GM19043 (cell line): ENCODE measurements at regions not wholly inside any gene's neighbourhood (a gene's known extent, or its start where the extent isn't known, plus 50 kb on each side); places are given as distances from the start of the nearest gene placed in this dataset.
"Not testable (repeated sequence)": the region's sequence is repeated elsewhere in the genome, so short reads cannot be mapped to it uniquely, and the experiment has no call there.

Source experiments
- ATAC-seq: cut with Tn5 transposase; IDR thresholded peaks from one replicate; pipeline ENCODE4 v1.9.1; 2021; ENCODE audit warnings: low read depth; ENCODE audit not compliant: unreplicated experiment

DNA sequence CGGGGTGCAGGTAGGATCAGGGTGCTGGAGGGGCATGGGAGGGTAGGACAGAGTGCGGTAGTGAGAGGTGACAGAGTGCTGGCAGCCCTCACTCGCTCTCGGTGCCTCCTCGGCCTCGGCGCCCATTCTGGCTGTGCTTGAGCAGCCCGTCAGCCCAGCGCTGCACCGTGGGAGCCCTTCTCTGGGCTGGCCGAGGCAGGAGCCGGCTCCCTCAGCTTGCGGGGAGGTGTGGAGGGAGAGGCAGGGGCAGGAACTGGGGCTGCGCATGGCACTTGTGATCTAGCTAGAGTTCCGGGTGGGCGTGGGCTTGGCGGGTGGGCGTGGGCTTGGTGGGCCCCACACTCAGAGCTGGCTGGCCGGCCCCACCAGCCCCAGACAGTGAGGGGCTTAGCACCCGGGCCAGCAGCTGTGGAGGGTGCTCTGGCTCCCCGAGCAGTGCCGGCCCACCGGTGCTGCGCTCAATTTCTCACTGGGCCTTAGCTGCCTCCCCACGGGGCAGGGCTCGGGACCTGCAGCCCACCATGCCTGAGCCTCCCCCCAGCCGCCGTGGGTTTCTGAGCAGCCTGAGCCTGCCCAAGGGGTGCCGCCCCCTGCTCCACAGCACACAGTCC, 112.8 kb upstream of the DUSP22 start:
- ATAC-seq: no peak

GRCh38 chr6:180091-180694, 112.1 kb upstream of the DUSP22 start:
- not testable (repeated sequence) for ATAC-seq

- peak; percentile 59 for ATAC-seq
Measured at GRCh38 chr6:181049-181654, 111.1 kb upstream of the DUSP22 start.

DNA sequence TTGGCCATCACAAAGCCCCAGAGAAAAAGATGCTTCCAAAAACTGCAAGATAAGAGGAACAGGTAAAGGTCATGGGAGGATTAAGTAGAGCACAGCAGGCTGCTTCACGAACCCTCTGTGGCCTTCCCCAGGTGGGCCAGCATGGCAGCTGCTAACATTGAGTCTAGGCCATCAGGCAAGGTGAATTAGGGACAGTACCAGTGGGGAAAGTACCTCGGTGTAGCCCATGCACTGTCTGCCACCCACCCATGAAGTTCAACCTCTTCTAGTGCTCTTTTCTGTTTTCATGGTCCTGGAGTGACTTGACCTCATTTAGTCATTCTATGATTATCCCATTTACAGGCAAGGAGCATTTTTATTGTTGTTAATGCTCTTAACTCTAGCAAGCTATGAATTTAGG, 108.6 kb upstream of the DUSP22 start:
- ATAC-seq: no peak

GRCh38 chr6:184161-184700, 108.1 kb upstream of the DUSP22 start:
- ATAC-seq: no peak

- no peak for ATAC-seq
Measured at GRCh38 chr6:186340-186965, 105.8 kb upstream of the DUSP22 start.

- ATAC-seq: no peak
Measured at GRCh38 chr6:187210-187861, 105.0 kb upstream of the DUSP22 start.

GRCh38 chr6:188821-189655, 103.2 kb upstream of the DUSP22 start:
- peak; percentile 62 for ATAC-seq

- ATAC-seq: no peak
Measured at GRCh38 chr6:189676-190075, 102.6 kb upstream of the DUSP22 start.

DNA sequence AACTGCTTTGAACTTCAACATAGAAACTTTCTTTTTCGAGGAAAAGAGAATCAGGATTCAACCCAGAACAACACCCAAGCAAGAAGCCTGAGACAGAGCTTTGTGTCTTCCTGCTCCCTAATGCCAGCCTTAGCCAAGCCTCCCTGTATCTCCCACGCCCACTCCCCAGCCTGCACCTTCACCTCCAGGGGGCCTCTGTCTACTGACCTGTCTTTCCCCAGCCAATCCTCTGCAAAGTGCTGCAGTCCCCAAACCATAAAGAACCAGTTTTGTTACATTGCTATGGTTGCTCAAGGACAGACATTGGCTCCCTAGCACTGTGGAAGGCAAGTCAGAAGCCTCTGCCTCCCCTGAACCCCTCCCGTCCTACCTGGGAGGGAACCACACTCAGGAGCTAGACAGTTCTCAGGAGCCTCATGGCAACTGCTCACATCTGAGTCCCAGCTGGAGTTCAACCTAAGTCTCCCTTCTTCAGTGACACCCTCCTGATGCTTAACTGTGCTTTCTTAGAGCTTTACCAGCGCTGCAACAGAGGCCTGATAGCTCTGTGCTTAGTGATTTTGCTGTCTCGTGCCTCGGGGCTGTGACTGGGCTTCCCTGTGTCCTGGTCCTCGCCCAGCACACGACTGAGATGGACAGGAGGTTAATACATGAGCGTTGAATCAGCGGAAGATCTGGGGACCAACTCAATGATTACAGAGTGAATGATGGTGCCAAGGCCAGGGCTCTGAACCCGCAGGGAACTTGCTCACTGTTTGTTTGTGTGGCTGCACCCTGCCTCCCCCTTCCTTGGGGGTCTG, 101.5 kb upstream of the DUSP22 start:
- no peak for ATAC-seq

GRCh38 chr6:191487-192312, 100.6 kb upstream of the DUSP22 start:
- no peak for ATAC-seq

DNA sequence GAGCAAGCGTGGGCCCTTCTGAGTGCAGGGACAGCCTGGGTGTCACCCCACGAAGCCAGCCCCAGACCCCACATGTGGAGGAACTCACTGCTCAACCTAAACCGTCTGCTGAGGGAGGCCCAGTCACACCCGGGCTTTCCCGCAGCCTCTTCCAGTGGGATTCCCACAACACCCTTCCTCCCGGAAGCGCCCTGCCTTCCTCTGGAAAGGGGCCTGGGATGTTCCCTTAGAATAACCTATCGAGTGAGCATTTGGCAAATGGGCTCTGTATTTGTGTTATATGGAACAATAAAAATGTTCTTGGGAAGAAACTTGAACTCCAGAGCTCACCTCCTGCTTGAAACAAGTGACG, 100.0 kb upstream of the DUSP22 start:
- ATAC-seq: no peak

- no peak for ATAC-seq
Measured at GRCh38 chr6:193180-193579, 99.1 kb upstream of the DUSP22 start.

- ATAC-seq: no peak
Measured at GRCh38 chr6:193773-194310, 98.4 kb upstream of the DUSP22 start.

DNA sequence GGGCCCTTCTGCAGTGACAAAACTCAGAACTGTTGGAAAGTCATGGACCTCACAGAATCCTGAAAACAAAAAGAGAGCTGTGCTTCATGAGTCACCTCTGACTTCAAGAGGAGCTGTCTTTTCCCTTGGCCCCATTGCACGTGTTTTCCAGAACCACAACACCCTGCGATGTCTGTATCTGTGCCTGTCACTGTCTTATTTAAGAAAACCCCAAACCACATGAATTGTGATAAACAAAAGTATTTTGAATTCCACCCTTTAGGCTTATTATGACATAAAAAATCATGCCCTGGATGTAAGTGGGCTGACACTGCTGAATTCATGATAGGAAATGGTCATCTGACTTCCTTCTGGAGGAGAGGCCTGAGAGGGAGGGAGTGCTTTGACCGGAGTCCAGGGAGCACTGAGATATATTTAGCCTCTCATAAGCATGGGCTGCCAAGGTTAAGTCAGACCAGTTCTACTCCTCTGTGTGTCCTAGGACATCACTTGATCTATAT, 96.4 kb upstream of the DUSP22 start:
- ATAC-seq: no peak

DNA sequence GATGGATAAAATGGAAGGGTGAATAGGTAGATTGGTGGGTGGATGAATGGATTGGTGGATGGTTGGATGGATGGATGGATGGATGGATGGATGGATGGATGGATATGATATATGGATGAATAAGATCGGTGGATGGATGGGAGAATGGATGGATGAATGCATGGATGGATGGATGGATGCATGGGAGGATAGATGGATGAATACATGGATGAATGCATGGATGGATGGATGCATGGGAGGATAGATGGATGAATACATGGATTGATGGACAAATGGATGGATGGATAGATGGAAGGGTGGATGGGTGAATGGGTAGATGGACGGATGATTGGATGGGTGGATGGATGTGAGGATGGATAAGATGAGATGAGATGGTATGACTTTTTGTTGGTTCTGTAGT, 95.7 kb upstream of the DUSP22 start:
- ATAC-seq: no peak

DNA sequence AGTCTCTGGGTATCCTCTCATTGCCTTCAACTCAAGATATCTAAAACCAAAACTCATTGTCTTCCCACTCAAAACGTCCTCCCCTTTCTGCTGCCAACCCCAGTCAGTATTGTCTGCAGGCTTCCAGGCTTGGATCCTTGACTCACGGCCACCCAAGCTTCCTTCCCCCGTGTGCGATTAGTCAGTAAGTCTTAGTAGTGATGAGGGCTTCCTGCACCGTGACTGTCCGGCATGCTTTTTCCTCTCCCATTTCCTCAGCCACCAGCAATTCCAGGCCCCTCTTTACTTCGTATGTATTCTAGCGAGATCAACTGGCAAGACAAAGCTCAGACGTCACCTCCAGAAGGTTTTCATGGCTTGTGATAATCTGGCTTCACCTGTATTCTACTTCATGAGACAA, 88.6 kb upstream of the DUSP22 start:
- ATAC-seq: no peak

GRCh38 chr6:206264-206663, 86.0 kb upstream of the DUSP22 start:
- no peak for ATAC-seq
